Spleen (tissue), 7 donors: ENCODE measurements at regions not wholly inside any gene's neighbourhood (a gene's known extent, or its start where the extent isn't known, plus 50 kb on each side); places are given as distances from the start of the nearest gene placed in this dataset.
"Not testable (repeated sequence)": the region's sequence is repeated elsewhere in the genome, so short reads cannot be mapped to it uniquely, and the experiment has no call there.

Experiments used
- CTCF ChIP-seq, 11 experiments: fragments of 200-600 bp in 7 of 11; fragments of 450-650 bp in 4 of 11; sonication (generic) in 4 of 11; IDR thresholded peaks in 8 of 11; conservative IDR thresholded peaks in 3 of 11; 1 replicate in 7 of 11; 2 replicates in 4 of 11; pipeline versions ENCODE4 v1.4.0 to v1.8.0; 2016 to 2021; ENCODE audit warnings: antibody characterized with exemption in 11 of 11, inconsistent platforms in 4 of 11, mild to moderate bottlenecking in 1 of 11
- POLR2AphosphoS5 ChIP-seq, 3 donors: sonication (generic); formaldehyde crosslinking; IDR thresholded peaks; one replicate each; pipeline ENCODE4 v1.5.1; 2017; ENCODE audit warnings: antibody characterized with exemption in 3 of 3
- donor health status: DM: no; HTN: no; CAD: no; lungs with moderate emphysema.
- donor health status: DM: no; HTN: no; CAD: no.
- donor health status: DM: no; HTN: no; CAD: no.

GRCh38 chr2:91981016-91981668 is 2890.1 kb upstream of the TEKT4 start:
- TF ChIP-seq POLR2AphosphoS5 (IDR thresholded peaks at IDR 0.05); CTCF (IDR thresholded peaks at IDR 0.05 in 8 of 11, conservative IDR thresholded peaks at IDR 0.05 in 3 of 11): not testable (repeated sequence)
